H1 (cell line): ENCODE measurements at regions not wholly inside any gene's neighbourhood (a gene's known extent, or its start where the extent isn't known, plus 50 kb on each side); places are given as distances from the start of the nearest gene placed in this dataset.

Experiments used
- CTCF ChIA-PET: fragments of 300-600 bp; sonication (Branson Sonifier 250); formaldehyde crosslinking; loops from one replicate; lab custom pipeline; 2021; ENCODE audit not compliant: partially characterized antibody; lab: Charles Lee
- POLR2A ChIA-PET: fragments of 300-600 bp; sonication (Branson Sonifier 250); formaldehyde crosslinking; loops from one replicate; lab custom pipeline; 2021; ENCODE audit warnings: inconsistent platforms; ENCODE audit not compliant: partially characterized antibody; lab: Charles Lee
- DNase-seq, 2 experiments: peaks; one replicate each; pipeline versions ENCODE4 v3.0.0 to v3.0.0-alpha.2; 2010 to 2022; ENCODE audit warnings: low spot score in 2 of 2, low read depth in 1 of 2, mixed read lengths in 1 of 2
- FAIRE-seq: peaks from 2 replicates; lab custom pipeline; 2011; peaks lifted over from hg19 to GRCh38; lab: Jason Lieb, UNC
- H2AFZ ChIP-seq: 2 replicates; pipeline ENCODE4 v1.8.1; 2012; ENCODE audit warnings: low read length, inconsistent platforms
- H2AK5ac ChIP-seq: 2 replicates; pipeline ENCODE4 v1.6.1; 2013; ENCODE audit warnings: low read depth, low read length
- H2BK120ac ChIP-seq: replicated peaks from 2 replicates; pipeline ENCODE3; 2013; ENCODE audit warnings: low read depth, low read length, inconsistent platforms
- H2BK12ac ChIP-seq: 2 replicates; pipeline ENCODE4 v1.6.1; 2013; ENCODE audit warnings: low read depth, low read length
- H2BK15ac ChIP-seq: 2 replicates; pipeline ENCODE4 v1.6.1; 2013; ENCODE audit warnings: low read length
- H2BK20ac ChIP-seq: 2 replicates; pipeline ENCODE4 v1.6.1; 2013; ENCODE audit warnings: low read length
- H2BK5ac ChIP-seq: 2 replicates; pipeline ENCODE4 v1.6.1; 2013; ENCODE audit warnings: low read depth, low read length
- H3K14ac ChIP-seq: 2 replicates; pipeline ENCODE4 v1.6.1; 2013; ENCODE audit warnings: inconsistent platforms; ENCODE audit not compliant: insufficient read length
- H3K18ac ChIP-seq: 2 replicates; pipeline ENCODE4 v1.6.1; 2013; ENCODE audit warnings: low read length; ENCODE audit errors: extremely low read depth
- H3K23ac ChIP-seq: 2 replicates; pipeline ENCODE4 v1.6.1; 2013; ENCODE audit warnings: inconsistent platforms; ENCODE audit not compliant: insufficient read length
- H3K23me2 ChIP-seq: 2 replicates; pipeline ENCODE4 v1.6.1; 2013; ENCODE audit warnings: low read depth, low read length
- H3K27ac ChIP-seq: 2 replicates; pipeline ENCODE4 v1.6.1; 2011; ENCODE audit warnings: low read depth, low read length, inconsistent platforms
- H3K27me3 ChIP-seq, 4 experiments: replicated peaks in 1 of 4; 1 replicate in 1 of 4; 2 replicates in 3 of 4; pipeline versions ENCODE4 v1.6.1 to v1.8.1; 2011 to 2013; ENCODE audit warnings: low read length in 3 of 4, mild to moderate bottlenecking in 3 of 4, inconsistent platforms in 2 of 4, mixed read lengths in 2 of 4, moderate library complexity in 1 of 4; ENCODE audit not compliant: control insufficient read depth in 3 of 4, insufficient read depth in 3 of 4; ENCODE audit errors: extremely low read depth in 1 of 4
- H3K36me3 ChIP-seq, 4 experiments: 2 replicates each; pipeline versions ENCODE4 v1.6.1 to v1.8.1; 2011 to 2013; ENCODE audit warnings: mild to moderate bottlenecking in 4 of 4, low read length in 3 of 4, moderate library complexity in 2 of 4, control low read depth in 1 of 4, inconsistent platforms in 1 of 4; ENCODE audit not compliant: insufficient read depth in 4 of 4, control insufficient read depth in 2 of 4
- H3K4ac ChIP-seq: replicated peaks from 2 replicates; pipeline ENCODE3; 2013; ENCODE audit warnings: low read length, low read depth, mixed read lengths, inconsistent platforms; ENCODE audit not compliant: insufficient read length
- H3K4me1 ChIP-seq, 4 experiments: replicated peaks in 1 of 4; 1 replicate in 1 of 4; 2 replicates in 3 of 4; pipeline versions ENCODE4 v1.6.1 to v1.8.1; 2011 to 2013; ENCODE audit warnings: low read length in 3 of 4, inconsistent platforms in 2 of 4, mixed read lengths in 1 of 4; ENCODE audit not compliant: insufficient read depth in 4 of 4, control insufficient read depth in 3 of 4
- H3K4me2 ChIP-seq, 2 experiments: 2 replicates each; pipeline versions ENCODE4 v1.6.1 to v1.8.1; 2011 to 2013; ENCODE audit warnings: low read depth in 2 of 2, low read length in 2 of 2, control low read depth in 1 of 2, inconsistent platforms in 1 of 2, mild to moderate bottlenecking in 1 of 2; ENCODE audit not compliant: insufficient read depth in 1 of 2
- H3K4me3 ChIP-seq, 4 experiments: fragments of 200-600, 300-600 bp in 1 of 4; sonication (generic), shearing (Covaris generic), sonication (Bioruptor Twin) in 1 of 4; 2 replicates each; pipeline versions ENCODE4 v1.5.1 to v1.8.1; 2011 to 2016; ENCODE audit warnings: low read length in 4 of 4, low read depth in 3 of 4, control low read depth in 2 of 4, inconsistent platforms in 2 of 4, mild to moderate bottlenecking in 2 of 4, mixed read lengths in 1 of 4, moderate library complexity in 1 of 4; ENCODE audit not compliant: insufficient read depth in 2 of 4; ENCODE audit errors: extremely low read depth in 1 of 4
- H3K56ac ChIP-seq: replicated peaks from 2 replicates; pipeline ENCODE3; 2013; ENCODE audit warnings: low read depth, mild to moderate bottlenecking, mixed read lengths, low read length, inconsistent platforms; ENCODE audit not compliant: insufficient read length
- H3K79me1 ChIP-seq: 2 replicates; pipeline ENCODE4 v1.6.1; 2013; ENCODE audit warnings: low read depth, low read length, control low read depth
- H3K79me2 ChIP-seq, 2 experiments: 2 replicates each; pipeline versions ENCODE4 v1.6.1 to v1.8.1; 2012 to 2013; ENCODE audit warnings: low read length in 2 of 2, mild to moderate bottlenecking in 2 of 2, inconsistent platforms in 1 of 2; ENCODE audit not compliant: insufficient read depth in 2 of 2, control insufficient read depth in 1 of 2
- H3K9ac ChIP-seq, 4 experiments: replicated peaks in 1 of 4; 1 replicate in 1 of 4; 2 replicates in 3 of 4; pipeline versions ENCODE4 v1.6.1 to v1.8.1; 2011 to 2013; ENCODE audit warnings: low read depth in 3 of 4, low read length in 3 of 4, control low read depth in 2 of 4, mild to moderate bottlenecking in 2 of 4, moderate library complexity in 2 of 4, inconsistent platforms in 1 of 4; ENCODE audit errors: extremely low read depth in 1 of 4
- H3K9me3 ChIP-seq, 2 experiments: 2 replicates each; pipeline versions ENCODE4 v1.6.1 to v1.8.1; 2012 to 2013; ENCODE audit warnings: mild to moderate bottlenecking in 2 of 2, moderate library complexity in 2 of 2, control low read depth in 1 of 2, inconsistent platforms in 1 of 2, low read depth in 1 of 2, low read length in 1 of 2, mixed read lengths in 1 of 2; ENCODE audit not compliant: insufficient read depth in 2 of 2
- H4K20me1 ChIP-seq, 2 experiments: replicated peaks in 1 of 2; 2 replicates each; pipeline versions ENCODE3 to v1.8.1; 2011 to 2013; ENCODE audit warnings: inconsistent platforms in 2 of 2, low read length in 2 of 2, mild to moderate bottlenecking in 1 of 2; ENCODE audit not compliant: insufficient read depth in 2 of 2, control insufficient read depth in 1 of 2
- H4K5ac ChIP-seq: 2 replicates; pipeline ENCODE4 v1.6.1; 2013; ENCODE audit warnings: low read length, low read depth, mixed read lengths, inconsistent platforms; ENCODE audit not compliant: insufficient read length
- H4K8ac ChIP-seq: 2 replicates; pipeline ENCODE4 v1.8.0; 2013; ENCODE audit warnings: mild to moderate bottlenecking, moderate library complexity, low read length, inconsistent platforms; ENCODE audit not compliant: insufficient read depth; ENCODE audit errors: extremely low read depth
- H4K91ac ChIP-seq: replicated peaks from 2 replicates; pipeline ENCODE3; 2013; ENCODE audit warnings: low read length, mixed read lengths, inconsistent platforms; ENCODE audit not compliant: insufficient read length
- CHD1 ChIP-seq: IDR thresholded peaks from 2 replicates; pipeline ENCODE4 v1.6.1; 2012; ENCODE audit warnings: low read depth, low read length, improper control_type of control experiment
- NANOG ChIP-seq: IDR thresholded peaks from 2 replicates; pipeline ENCODE4 v1.6.1; 2011; ENCODE audit warnings: low read length, low read depth, mild to moderate bottlenecking, inconsistent platforms; ENCODE audit not compliant: insufficient read depth, poor library complexity, severe bottlenecking
- TBP ChIP-seq: IDR thresholded peaks from 2 replicates; pipeline ENCODE4 v1.6.1; 2011; ENCODE audit warnings: low read depth, low read length, improper control_type of control experiment

DNA sequence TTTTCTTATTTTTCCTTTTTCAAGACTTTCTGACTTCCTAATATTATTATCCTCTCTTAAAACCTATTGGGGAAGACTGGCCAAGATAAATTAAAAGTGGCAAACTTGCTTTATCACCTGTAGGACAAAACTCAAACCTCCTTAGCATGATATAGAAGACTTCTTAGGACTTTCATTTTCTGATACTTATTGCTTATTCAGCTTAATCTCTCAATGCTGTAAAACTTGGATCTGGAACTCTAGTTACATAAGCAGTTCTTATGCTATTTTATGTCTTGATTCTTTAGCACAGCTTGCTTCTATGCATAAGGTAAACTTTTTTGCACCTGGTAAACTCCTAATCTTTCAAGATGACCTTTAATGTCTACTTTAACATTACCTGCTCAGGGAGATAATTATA is 382.3 kb upstream of the LRRC7 start:
- H2AFZ ChIP-seq = no peak overlapping the region
- no peak overlapping the region for H3K4ac ChIP-seq
- no peak overlapping the region for H2BK15ac ChIP-seq
- no peak overlapping the region for H4K5ac ChIP-seq
- no peaks in the 10 kb centered on the region for H3K9me3 ChIP-seq
- H3K4me2 ChIP-seq = no peak overlapping the region
- no peak for TF ChIP-seq CHD1
- no peak for TF ChIP-seq NANOG
- no peak for TF ChIP-seq TBP
- ChIA-PET CTCF (no interaction called here), POLR2A (no interaction called here)
- H3K27me3 ChIP-seq = no peaks in the 10 kb centered on the region
- no peak overlapping the region for H2BK120ac ChIP-seq
- no peaks in the 10 kb centered on the region for H3K79me2 ChIP-seq
- H3K23ac ChIP-seq = no peak overlapping the region
- H4K91ac ChIP-seq = no peak overlapping the region
- H3K18ac ChIP-seq = no peak overlapping the region
- no peak overlapping the region for H3K14ac ChIP-seq
- H2BK20ac ChIP-seq = no peak overlapping the region
- H4K20me1 ChIP-seq = no peaks in the 10 kb centered on the region
- H3K79me1 ChIP-seq = no peaks in the 10 kb centered on the region
- H2BK5ac ChIP-seq = no peak overlapping the region
- H2BK12ac ChIP-seq = no peak overlapping the region
- no peak overlapping the region for H3K27ac ChIP-seq
- H2AK5ac ChIP-seq = no peak overlapping the region
- no peak overlapping the region for H3K4me3 ChIP-seq
- H3K9ac ChIP-seq = no peak overlapping the region
- no peak for DNase-seq
- no peak overlapping the region for H3K56ac ChIP-seq
- H3K23me2 ChIP-seq = no peaks in the 10 kb centered on the region
- FAIRE-seq = no peak
- peaks cover 0 to 3% (median 0%) of the 10 kb centered on the region in 4 experiments; a peak in 1 of 7 replicates for H3K4me1 ChIP-seq
- H3K36me3 ChIP-seq = no peaks in the 10 kb centered on the region; a peak in 1 of 8 replicates
- H4K8ac ChIP-seq = no peak overlapping the region
